IPS-11a (cell line): ENCODE measurements at regions not wholly inside any gene's neighbourhood (a gene's known extent, or its start where the extent isn't known, plus 50 kb on each side); places are given as distances from the start of the nearest gene placed in this dataset.
"Not testable (repeated sequence)": the region's sequence is repeated elsewhere in the genome, so short reads cannot be mapped to it uniquely, and the experiment has no call there.

Source experiments
- H3K4me3 ChIP-seq: one replicate; pipeline ENCODE4 v1.5.1; 2013; ENCODE audit warnings: low read depth, low read length, control low read depth

DNA sequence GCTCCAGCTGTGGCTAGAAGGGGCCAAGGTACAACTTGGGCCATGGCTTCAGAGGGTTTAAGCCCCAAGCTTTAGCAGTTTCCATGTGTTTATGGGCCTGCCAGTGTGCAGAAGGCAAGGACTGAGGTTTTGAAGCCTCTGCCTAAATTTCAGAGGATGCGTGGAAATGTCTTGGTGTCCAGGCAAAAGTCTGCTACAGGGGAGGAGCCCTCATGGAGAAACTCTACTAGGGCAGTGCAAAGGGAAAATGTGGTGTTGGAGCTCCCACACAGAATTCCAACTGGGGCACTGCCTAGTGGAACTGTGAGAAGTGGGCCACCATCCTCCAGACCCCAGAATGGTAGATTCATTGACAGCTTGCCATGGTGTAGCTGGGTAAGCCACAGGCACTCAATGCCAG lies 527.2 kb upstream of the RORB start:
- no peak overlapping the region for H3K4me3 ChIP-seq

DNA sequence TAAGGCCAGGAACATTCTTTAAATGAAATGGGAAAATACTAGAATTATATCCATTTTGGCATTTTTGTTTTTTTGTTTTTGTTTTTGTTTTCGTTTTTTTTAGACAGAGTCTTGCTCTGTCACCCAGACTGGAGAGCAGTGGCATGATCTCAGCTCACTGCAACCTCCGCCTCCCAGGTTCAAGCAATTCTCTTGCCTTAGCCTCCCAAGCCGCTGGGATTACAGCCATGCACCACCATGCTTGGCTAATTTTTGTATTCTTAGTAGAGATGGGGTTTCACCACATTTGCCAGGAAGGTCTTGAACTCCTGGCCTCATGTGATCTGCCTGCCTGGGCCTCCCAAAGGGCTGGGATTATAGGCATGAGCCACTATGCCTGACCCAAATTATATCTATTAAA lies 520.7 kb upstream of the RORB start:
- not testable (repeated sequence) for H3K4me3 ChIP-seq

DNA sequence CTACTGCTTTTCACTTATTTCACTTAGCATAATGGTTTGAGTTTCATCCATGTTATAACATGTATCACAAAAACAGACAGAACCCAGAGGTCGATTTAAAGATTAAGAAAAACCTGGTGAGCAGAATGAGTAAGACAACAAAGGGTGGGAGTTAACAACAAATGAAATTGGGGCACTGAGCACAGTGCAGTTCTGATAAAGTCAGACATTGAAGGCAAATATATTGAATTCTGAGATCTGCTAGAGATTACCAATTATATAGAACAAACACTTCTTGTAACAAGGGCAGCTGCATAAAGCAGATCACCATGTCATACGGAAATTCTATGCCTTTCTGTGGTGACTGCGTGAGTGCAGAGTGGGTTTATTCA lies 517.3 kb upstream of the RORB start:
- H3K4me3 ChIP-seq = no peak overlapping the region

DNA sequence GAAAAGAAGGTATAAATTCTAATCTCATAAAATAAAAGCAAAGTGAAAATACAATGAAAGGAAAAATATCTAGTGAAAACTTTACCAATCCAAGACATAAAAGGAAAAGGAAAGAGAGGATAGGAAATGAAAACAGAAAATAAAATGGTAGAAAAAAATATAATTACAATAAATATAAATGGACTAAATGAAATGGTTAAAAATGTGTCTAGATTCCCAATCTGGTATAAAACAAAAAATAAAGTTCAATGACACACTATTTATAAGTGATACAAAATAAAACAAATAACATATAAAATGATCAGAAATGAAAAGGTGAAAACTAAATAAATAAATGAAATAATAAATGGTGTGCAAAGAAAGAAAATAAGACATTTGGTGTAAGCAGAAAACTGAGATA lies 516.4 kb upstream of the RORB start:
- H3K4me3 ChIP-seq = no peak overlapping the region

- no peak overlapping the region for H3K4me3 ChIP-seq
Observed at GRCh38 chr9:73981405-73981804, 515.7 kb upstream of the RORB start.

GRCh38 chr9:73995836-73996235 lies 501.3 kb upstream of the RORB start:
- H3K4me3 ChIP-seq = no peak overlapping the region

DNA sequence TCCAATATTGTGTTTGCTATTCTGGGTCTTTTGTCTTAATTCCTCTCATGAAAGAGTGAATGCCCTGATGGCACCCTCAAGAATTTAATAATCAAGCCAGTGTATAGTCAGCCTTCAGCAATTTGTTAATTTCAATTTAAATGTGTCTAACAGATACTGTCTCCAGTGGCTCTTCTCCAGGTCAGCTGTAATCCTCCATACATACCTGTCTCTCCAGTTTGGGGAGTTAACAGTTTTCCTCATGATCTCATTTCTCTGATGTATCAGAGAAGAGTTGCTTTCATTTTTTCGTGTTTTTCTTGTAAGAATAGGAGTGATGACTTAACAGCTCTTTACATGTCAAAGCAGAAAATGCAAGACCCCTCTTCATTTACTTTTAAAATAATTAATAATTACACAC lies 500.3 kb upstream of the RORB start:
- no peak overlapping the region for H3K4me3 ChIP-seq

DNA sequence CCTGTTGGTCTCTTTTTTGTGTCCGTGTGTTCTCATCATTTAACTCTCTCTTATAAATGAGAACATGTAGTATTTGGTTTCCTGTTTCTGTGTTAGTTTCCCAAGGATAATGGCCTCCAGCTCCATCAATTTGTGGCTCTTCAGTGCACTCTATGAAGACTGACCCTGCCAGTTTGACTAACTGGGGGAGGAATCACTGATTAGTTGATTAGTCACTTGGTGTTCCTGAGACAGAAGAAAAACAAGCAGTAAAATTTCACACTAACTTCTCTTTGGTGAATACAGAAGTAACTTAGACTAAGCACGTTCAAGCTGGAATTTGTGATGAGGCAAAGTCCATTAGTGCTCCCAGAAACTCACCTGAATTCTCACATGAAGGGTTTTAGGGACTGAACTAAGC lies 495.8 kb upstream of the RORB start:
- no peak overlapping the region for H3K4me3 ChIP-seq

DNA sequence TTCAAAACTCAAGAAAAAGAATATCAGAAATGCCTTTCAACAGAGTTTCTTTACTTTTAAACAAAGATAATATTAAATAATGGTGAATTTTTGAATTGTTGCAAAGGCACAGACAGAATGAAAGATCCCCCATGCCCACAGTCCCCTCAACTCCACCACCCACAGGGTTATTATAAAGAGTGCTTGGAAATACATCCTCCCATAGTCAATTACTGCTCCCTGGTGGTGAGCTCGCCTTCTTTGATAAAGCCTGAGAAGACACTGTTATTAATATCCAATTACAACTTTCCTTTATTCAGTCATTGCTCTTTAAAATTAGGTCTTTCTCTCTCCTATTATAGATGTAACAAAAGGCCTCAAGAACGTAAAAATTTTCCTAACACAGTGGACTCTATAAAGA lies 490.2 kb upstream of the RORB start:
- no peak overlapping the region for H3K4me3 ChIP-seq

GRCh38 chr9:74007833-74008232 lies 489.3 kb upstream of the RORB start:
- H3K4me3 ChIP-seq = no peak overlapping the region

DNA sequence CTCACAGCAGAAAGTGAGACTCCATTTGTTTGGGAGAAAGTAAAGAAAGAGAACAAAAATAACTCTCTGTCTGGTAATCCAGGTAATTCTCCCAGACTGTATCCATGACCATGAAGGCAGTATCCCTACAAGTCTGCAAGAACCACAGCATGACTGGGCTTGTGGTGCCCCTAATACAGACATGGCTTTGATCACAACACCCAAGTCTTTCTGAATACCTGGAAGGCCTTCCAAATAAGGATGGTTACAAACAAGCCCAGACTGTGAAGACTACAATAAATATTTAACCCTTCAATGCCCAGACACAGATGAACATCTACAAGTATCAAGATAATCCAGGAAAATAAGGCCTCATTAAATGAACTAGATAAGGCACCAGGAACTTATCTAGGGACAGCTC lies 481.1 kb upstream of the RORB start:
- H3K4me3 ChIP-seq = no peak overlapping the region

DNA sequence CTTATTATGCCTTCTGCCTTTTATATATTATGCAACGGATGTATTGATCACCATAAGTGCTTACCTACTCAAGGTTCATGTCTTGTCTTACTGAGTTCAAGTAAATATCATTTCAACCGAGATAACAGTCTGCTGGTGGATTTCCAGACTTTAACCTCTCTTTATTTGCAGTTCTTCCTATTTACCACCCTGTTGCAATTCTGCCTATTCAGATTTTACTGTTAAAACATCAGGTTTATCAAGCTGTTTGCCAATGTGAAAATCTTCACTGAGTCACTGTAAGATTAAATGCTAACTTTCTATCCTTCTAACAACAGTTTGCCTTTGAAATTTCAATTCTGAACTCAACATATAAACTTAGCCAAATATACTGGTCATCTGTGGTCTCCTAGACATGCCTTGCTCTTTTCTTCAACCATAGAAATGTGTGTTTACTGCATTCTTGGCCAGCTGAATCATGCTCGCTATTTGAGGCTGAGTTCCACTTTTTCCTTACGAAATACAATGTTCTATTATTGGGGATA lies 471.7 kb upstream of the RORB start:
- H3K4me3 ChIP-seq = no peak overlapping the region

DNA sequence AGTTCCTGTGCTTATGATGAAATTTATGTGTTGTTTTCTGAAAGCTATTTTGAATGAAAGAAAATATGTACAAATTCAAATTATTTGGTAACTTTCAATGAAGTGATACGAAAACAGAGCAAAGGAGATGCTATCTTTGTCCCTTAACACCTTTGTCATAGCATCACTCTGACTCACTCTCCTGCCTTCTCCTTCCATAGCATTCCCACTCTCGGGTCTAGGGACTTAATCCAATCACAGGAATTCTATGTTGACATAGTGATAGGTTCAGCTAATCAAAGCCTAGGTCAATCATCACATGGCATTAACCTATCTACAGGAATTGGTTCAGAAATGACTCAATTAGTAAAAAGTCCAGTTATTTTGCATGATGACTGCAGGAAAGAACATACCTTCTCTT lies 464.7 kb upstream of the RORB start:
- H3K4me3 ChIP-seq = no peak overlapping the region

DNA sequence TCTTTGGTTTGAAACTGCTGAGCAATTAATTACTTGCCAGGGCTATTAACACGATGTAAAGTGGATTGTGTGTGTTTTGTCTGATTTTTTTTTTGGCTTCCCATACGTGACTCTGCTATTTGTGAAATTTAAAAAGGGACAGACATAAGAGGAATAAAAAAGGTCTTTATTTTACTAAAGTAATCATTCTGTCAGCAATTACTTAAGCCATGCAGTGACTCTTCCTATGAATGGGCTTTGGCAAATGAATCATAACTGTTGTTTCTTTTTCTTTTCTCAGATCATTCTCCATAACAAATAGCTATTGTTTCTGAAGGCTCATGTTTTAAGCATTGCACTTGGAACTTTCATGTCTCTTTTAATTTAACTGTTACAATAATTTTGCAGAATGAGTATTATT lies 461.3 kb upstream of the RORB start:
- H3K4me3 ChIP-seq = no peak overlapping the region

- no peak overlapping the region for H3K4me3 ChIP-seq
Observed at GRCh38 chr9:74036549-74037231, 460.4 kb upstream of the RORB start.

- H3K4me3 ChIP-seq = no peak overlapping the region
Observed at GRCh38 chr9:74037274-74037673, 459.9 kb upstream of the RORB start.

- H3K4me3 ChIP-seq = no peak overlapping the region
Observed at GRCh38 chr9:74041588-74041987, 455.5 kb upstream of the RORB start.

- no peak overlapping the region for H3K4me3 ChIP-seq
Observed at GRCh38 chr9:74044844-74045243, 452.3 kb upstream of the RORB start.

DNA sequence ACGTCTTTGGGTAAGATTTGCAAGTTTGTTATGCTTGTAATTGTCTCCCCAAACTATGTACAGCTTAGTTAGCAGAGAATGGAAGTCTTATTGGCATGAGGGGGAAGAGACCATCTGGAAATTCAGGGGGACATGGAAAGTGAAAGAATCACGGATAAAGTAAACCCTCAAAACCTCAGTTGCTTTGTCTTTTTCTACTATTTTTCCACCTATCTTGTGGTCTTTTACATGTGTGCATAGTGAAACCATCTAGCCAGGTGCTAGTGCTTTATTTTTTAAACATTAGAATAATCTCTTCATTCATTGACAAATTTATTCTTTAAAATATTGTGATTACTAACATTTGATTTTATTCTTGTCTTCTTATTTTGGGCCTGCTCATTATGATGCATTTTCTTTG lies 441.1 kb upstream of the RORB start:
- H3K4me3 ChIP-seq = no peak overlapping the region

DNA sequence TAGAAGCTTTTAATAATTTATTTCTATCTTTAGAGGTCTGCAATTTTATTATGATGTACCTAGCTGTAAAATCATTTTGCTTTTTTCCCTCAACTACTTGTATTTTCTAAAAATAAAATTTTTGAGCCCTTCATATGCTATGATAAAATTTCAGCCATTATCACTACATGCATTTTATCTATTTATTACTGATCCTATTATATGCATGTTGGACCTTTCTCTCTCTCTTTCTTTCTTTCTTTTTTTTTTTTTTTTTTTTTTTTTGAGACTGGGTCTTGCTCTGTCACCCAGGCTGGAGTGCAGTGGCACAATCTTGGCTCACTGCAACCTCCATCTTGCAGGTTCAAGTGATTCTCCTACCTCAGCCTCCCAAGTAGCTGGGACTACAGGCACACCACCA lies 440.1 kb upstream of the RORB start:
- not testable (repeated sequence) for H3K4me3 ChIP-seq

DNA sequence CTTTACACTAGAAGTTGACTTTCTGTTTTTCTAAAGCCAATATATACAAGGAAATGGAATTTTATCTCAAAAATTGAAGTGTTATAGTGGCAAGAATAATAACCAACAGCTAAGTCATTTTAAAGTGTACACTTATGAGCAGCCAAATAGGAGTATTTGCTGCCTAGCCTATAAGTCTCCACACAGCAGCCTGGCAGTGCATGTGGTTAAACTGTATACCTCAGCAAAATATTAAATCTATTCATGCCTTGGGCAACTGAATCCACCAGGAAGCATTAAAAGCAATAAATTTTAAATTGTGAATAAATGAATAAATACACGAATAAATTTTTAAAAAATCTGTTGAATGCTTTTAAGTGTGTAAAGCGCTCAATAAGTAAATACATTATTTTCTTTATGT lies 432.4 kb upstream of the RORB start:
- no peak overlapping the region for H3K4me3 ChIP-seq

GRCh38 chr9:74066128-74066527 lies 431.0 kb upstream of the RORB start:
- H3K4me3 ChIP-seq = no peak overlapping the region

DNA sequence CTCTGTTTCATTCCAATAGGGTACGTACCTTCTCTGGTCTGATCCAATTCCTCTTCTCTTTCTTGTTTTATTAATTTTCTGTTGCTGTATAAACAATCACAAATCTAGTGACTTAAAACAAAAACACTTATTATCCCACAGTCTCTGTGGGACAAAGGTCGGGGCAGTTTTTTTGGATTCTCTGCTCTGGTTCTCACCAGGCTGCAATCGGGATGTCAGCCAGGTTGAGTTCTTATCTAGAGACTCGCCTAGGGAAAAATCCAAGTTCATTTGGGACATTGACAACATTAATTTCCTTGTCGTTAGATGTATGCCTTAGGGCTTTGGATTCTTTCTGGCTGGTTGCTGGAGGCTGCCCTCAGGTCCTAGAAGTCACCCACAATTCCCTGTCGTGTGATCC lies 430.5 kb upstream of the RORB start:
- H3K4me3 ChIP-seq = no peak overlapping the region
